GM18505 (cell line): ENCODE measurements at regions not wholly inside any gene's neighbourhood (a gene's known extent, or its start where the extent isn't known, plus 50 kb on each side); places are given as distances from the start of the nearest gene placed in this dataset.

Source experiments
- ATAC-seq: cut with Tn5 transposase; IDR thresholded peaks from one replicate; pipeline ENCODE4 v1.9.1; 2021; ENCODE audit not compliant: unreplicated experiment
- POLR2A ChIP-seq: IDR thresholded peaks from 4 replicates; pipeline ENCODE4 v1.6.1; 2011; ENCODE audit warnings: borderline replicate concordance; ENCODE audit not compliant: insufficient read depth, insufficient read length; ENCODE audit errors: extremely low read depth

DNA sequence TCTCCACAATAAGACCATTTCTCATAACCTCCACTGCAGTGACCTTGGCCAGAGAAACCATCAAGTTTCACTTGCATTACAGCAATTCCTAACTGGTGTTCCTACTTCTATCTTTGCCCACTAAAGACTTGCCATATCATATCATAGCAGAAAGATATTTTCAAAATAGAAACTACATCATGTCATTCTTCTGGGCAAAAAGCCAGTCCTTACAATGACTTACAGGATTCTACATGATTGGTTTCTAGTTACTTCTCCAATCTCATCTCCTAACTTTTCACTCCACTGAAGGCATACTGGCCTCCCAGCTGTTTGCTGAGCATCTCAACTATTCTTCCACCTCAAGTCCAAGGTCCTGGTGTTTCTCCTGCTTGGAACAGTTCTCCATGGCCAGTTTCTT lies 151.4 kb downstream of the HNMT start:
- ATAC-seq = no peak
- TF ChIP-seq POLR2A = no peak

DNA sequence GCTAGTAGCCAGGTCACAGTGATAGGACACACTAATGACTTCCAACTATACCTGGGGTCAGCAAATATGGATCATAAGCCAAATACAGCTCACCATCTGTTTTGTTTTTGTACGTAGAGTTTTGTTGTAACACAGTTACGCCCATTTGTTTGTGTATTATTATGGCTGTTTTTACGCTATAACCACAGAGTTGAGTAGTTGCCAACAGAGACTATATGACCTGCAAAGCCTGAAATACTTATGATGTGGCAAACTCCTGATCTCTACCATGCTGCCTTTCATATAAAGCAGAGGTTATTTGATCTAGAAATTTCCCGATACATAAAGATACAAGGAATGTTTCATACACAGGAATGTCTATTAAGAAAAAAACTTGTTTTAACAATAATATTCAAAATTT lies 152.2 kb downstream of the HNMT start:
- ATAC-seq = no peak
- no peak for TF ChIP-seq POLR2A

DNA sequence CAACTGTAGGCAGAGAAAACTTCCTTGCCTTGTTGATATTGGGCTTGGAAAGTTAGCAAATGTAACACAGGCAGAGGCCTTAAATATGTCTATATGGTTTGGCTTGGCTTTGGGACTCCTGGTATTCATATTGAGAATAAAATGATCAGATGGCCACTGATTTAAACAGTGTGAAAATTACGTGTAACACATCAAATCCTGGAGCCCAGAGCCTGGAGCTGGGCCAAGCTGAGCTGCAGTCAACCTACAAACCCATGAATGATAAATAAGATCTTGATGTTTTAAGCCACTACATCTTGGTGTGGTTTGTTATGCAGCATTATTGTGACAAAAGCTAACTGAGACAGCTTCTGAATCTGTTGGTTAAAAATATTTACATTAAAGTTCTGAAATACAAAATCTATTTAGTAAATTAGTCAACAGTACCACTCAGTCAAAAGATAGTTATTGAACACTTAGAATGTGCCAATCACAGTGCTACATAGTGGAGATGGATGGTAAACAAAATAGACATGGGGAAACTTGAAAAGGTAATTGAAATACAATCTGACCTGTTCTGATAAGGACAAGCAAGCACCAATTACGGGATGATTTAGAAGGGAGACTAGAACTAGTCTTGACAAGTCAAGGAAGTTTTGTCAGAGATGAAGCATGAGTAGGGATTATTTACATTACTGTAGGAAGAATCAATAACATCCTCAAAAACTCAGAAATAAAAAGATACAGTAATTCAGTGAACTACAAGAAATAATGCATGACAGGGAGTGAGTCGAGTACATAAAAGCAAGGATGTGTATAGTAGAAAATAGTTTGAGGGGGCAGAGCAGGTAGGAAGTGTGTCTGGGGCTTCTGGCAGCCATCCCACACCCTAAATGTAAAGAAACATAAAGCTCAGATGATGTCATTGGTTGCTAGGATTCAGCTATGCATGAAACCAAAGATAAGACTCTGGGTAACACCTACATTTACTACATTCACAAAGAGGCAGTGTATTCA lies 157.7 kb downstream of the HNMT start:
- no peak for ATAC-seq
- no peak for TF ChIP-seq POLR2A

DNA sequence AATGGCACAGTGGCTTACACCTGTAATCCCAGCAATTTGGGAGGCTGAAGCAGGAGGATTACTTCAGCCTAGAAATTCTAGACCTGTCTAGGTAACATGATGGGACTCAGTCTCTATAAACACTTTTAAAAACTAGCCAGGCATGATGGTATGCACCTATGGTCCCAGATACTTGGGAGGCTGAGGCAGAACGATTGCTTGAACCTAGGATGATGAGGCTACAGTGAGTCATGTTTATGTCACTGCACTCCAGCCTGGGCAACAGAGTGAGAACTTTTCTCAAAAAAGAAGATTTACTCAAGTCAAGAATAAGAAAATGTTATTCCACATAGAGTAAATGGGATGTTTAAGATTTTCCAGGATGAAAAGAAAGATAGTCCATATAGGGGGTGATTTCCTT lies 158.6 kb downstream of the HNMT start:
- no peak for ATAC-seq
- TF ChIP-seq POLR2A = no peak

DNA sequence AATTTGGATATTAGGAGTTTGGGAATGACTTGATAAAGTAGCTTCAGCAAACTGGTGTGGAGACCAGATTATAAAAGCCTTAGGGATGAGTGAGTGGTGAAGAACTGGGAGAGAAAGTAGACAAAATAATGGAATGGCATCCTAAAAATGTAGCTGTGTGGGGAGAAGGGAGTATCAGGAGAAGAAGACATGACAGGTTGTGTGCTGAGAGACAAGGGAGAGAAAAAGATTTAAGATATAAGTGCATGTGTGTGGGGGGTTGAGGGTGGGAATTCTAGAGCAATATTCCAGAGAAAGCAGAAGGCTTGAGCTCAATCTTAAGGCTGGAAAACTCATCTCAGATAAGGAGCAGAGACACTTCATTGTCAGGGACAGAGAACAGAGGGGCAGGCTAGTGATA lies 159.5 kb downstream of the HNMT start:
- no peak for ATAC-seq
- TF ChIP-seq POLR2A = no peak

DNA sequence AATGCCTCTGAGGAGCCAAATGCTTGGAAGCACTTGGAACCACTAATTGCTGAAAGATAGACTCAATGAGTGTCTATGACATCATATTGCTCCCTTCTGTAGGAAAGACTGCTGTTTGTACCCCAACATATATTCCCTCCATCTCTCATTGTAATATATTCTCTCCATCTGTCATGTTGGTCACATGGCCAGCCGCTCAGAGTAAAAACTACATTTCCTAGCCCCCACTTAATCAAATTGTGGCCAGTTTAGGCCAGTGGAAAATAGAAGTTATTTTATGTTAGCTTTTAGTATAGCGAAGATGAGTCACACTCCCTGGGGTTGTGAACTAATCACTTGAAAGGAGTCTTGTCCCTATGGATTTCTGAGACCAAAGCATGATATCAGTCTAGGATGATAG lies 160.2 kb downstream of the HNMT start:
- no peak for ATAC-seq
- no peak for TF ChIP-seq POLR2A

DNA sequence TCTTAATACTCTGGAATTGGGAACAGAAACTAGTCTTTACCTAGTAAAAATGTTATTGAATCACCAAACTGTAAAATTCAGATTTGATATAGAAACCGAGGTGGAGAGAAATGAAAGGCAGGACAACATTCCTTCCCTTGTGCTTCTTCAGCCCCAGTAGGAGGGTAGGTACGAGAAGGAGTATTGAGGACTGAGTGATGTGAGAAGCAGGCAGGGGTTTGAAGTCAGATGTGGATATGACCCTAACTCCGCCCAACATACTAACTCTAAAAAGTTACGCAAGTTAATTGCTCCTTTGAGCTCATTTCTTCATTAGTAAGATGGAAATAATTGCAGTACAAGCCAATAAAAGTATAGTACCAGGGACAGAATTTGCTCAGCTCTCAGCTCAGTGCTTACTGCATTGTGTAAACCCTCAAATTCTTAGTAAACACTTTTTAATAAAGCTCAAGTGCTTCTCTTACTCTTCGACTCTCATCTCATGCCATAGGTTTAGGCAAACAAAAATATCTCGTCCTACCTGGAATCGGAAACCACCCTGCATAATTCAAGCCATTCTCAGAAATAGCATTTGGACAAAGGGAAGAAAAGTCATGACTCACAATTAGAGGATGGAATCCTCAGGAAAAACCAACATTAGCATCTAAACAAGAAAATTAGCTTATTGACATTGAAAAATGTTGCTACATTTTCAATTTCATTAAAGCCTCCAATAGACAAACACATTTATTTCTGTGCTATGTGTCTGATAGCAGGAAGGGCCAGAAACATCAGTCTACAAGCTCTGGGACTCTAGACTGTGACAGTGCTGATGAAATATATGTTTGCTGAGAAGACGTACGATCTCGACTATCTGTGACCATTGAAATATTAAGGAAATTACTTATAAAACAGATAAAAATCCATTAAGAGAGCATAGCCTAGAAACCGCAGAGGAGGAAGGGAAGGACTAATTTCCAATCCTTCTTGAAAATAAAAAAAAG lies 161.3 kb downstream of the HNMT start:
- TF ChIP-seq POLR2A = no peak
- ATAC-seq = no peak

DNA sequence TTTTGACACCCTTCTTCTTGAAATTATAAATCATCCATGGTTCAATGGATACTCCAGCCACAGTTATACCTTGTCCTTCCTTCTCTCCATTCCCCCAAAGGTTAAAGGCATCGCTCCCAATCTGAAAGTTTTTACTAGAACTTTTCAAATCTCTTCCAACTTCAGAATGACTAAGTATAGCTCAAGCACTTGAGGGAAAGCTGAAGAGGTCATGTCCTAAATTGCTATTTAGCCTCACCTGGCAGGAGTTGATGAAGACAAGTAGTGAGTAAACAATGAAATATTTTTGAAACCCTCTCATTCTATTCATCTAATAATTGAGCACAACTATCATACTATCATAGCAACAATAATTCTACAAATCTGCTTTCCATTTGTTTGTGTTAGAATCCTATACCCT lies 167.8 kb downstream of the HNMT start:
- no peak for TF ChIP-seq POLR2A
- ATAC-seq = no peak

DNA sequence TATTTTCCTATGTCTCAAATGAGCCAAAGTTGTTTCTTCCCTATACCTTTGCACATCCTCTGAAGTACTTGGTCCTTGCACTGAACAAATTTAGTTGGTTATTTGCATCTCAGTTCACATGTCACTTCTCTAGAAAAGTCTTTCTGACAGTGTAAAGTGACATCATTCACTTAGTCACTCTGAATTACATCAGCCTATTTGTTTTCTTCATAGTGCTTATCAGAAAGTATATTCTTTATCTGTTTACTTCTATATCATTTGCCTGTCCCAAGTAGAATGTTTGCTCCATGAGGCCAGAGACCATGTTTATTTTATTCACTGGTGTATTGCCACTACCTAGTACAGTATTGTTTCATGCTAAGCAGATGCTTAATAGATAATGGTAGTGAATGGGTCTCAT lies 173.7 kb downstream of the HNMT start:
- no peak for TF ChIP-seq POLR2A
- no peak for ATAC-seq

DNA sequence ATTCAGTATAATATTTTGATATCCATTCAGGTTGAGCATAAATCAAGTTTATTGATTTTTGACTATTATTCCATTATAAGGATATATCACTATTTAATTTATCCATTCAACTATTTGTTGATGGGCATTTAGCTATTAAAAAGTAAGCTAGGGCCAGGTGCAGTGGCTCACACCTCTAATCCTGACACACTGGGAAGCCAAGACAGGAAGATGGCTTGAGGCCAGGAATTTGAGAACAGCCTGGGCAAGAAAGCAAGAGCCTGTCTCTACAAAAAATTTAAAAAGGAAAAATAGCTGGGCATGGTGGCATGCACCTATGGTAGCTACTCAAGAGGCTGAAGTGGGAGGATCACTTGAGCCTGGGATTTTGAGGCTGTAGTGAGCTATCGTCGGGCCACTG lies 183.5 kb downstream of the HNMT start:
- TF ChIP-seq POLR2A = no peak
- no peak for ATAC-seq

DNA sequence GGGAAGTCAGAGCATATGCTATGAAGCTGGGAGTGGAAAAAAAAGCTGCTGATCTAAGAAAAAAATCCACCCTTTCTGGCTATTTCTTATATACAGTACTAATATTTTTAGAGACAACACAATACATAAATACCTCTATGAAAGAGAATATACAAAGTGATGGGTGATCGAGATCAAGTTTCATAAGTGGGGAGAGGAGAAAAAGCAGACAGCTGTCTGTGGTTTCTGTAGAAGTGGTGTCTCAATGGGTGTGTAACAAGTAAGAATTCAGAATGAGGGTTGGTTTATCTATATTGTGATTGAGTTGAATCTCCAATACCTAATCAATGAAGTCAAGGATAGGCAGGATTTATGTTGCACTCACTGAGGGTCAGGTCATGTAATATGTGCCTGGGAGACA lies 191.0 kb downstream of the HNMT start:
- no peak for TF ChIP-seq POLR2A
- ATAC-seq = no peak

DNA sequence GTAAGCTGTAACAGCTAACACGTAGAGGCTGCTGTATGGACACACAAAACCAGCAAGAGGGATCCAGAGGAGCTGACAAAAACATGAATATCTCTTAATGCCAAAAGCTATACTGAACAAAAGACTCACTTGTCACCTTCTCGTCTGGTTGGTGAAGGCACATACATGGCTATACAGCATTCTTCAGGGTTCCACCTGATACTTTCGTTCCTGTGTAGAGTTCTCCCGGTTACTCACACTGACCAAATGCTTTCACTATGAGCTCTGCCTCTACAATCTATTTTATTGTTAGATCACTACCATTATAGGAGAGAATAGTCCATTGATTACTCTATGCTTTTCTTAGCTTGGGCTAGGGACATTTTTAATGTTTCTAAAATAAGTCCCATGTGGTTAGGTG lies 193.1 kb downstream of the HNMT start:
- ATAC-seq = no peak
- TF ChIP-seq POLR2A = no peak

DNA sequence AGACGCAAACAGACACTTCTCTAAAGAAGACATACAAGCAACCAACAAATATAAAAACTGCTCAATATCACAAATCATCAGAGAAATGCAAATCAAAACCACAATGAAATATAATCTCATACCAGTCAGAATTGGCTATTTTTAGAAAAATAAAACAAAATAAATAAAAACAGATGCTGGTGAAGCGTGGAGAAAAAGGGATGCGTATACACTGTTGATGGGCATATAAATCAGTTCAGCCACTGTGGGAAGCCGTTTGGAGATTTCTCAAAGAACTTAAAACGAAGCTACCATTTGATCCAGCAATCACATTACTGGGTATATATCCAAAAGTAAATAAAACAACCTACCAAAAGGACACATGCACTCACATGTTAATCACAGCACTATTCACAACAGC lies 206.2 kb downstream of the HNMT start:
- TF ChIP-seq POLR2A = no peak
- ATAC-seq = no peak
